Fibroblast of peridontal ligament (primary cell): ENCODE measurements at regions not wholly inside any gene's neighbourhood (a gene's known extent, or its start where the extent isn't known, plus 50 kb on each side); places are given as distances from the start of the nearest gene placed in this dataset.
"Not testable (repeated sequence)": the region's sequence is repeated elsewhere in the genome, so short reads cannot be mapped to it uniquely, and the experiment has no call there.

Experiments used
- DNase-seq: peaks from one replicate; pipeline ENCODE4 v3.0.0-alpha.2; 2010; ENCODE audit errors: extremely low read depth

DNA sequence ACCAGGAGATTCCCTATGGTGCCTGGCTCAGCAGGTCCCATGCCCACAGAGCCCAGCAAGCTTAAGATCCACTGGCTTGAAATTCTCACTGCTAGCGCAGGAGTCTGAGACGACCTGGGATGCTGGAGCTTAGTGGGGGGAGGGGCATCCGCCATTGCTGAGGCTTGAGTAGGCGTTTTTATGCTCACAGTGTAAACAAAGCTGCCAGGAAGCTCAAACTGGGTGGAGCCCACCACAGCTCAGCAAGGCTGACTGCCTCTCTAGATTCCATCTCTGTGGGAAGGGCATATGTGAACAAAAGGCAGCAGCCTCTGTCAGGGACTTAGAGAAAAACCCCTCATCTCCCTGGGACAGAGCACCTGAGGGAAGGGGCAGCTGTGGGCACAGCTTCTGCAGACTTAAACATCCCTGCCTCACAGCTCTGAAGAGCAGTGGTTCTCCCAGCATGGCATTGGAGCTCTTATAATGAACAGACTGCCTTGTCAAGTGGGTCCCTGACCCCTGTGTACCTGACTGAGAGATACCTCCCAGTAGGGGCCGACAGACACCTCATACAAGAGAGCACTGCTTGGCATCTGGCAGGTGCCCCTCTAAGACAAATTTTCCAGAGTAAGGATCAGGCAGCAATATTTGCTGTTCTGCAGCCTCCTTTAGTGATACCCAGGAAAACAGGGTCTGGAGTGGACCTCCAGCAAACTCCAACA is 231.5 kb upstream of the SETMAR start:
- DNase-seq: no peak

DNA sequence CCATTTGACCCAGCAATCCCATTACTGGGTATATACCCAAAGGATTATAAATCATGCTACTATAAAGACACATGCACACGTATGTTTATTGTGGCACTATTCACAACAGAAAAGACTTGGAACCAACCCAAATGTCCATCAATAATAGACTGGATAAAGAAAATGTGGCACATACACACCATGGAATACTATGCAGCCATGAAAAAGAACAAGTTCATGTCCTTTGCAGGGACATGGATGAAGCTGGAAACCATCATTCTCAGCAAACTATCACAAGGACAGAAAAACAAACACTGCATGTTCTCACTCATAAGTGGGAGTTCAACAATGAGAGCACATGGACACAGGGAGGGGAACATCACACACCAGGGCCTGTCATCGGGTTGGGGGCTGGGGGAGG is 225.9 kb upstream of the SETMAR start:
- not testable (repeated sequence) for DNase-seq

DNA sequence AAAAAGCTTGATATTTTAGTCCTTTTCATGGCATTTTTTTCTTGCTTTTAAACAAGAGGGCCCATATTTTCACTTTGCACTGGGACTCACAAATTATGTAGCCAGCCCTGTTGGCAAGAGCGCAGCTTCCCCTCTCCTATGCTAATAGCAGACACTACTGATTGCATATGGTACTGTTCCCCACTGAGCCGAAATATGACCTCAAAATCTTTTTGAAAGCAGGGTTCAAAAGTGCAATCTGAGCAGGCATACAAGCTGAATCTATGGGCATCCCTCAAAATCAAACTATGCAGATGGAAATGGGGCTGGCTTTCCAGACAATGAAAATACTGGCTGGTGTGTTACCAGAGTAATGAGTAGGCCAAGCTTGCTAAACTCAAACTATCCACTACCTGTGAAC is 225.2 kb upstream of the SETMAR start:
- DNase-seq: no peak

DNA sequence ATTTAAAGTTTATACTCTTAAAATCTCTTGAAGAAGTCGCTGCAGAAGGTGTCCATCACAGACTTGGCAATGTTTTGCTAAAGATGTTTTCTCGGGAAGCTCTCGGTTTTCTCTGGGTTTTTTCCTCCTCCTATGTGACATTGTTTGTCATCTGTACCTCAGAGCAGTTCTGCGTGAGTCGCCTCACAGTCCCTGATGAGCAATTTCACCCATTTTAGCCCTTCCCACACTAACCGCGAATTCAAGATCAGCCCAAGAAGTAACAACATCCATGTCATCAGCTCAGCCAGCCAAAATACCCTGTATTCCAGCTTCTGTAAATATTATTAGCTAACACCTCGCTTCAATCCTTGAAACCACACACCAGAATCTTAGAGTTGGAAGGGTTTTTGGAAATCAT is 224.3 kb upstream of the SETMAR start:
- DNase-seq: no peak

DNA sequence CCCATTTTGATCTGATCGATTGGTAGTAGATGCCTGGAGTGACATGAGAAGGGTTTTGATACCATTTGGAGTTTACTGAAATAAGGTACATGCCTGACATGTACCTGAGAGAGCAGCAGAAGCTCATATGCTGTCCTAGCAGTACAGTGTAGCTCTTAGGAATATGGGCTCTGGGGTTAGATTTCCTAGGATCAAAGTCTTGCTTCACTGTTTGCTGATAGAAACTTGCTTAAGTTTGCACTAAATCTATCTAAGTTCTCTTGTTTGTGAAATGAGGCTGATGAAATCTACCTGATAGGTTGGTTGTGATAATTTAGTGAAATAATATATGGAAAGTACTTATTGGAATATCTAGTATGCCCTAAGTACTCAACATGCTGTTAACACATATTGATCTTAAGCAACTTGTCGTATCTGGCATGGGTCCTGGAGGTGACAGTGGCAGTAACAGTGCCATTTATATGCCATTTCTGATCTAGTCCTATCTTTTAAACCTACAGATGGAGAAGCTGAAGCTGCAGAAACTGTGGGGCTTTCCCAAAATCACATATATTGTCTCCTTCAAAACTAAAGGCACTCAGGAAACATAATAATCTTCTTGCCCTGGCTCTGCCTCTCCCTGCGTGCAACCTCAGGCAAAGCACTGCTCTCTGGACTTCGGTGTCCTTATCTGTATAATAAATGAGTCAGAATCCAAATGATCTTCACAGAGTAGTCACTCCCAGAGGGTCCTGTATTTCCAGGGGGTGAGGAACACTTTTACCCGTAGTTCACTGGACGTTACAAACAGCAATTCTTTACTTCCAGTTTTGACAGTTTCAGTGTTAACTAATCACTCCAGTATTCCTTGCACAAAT is 223.6 kb upstream of the SETMAR start:
- DNase-seq: no peak

DNA sequence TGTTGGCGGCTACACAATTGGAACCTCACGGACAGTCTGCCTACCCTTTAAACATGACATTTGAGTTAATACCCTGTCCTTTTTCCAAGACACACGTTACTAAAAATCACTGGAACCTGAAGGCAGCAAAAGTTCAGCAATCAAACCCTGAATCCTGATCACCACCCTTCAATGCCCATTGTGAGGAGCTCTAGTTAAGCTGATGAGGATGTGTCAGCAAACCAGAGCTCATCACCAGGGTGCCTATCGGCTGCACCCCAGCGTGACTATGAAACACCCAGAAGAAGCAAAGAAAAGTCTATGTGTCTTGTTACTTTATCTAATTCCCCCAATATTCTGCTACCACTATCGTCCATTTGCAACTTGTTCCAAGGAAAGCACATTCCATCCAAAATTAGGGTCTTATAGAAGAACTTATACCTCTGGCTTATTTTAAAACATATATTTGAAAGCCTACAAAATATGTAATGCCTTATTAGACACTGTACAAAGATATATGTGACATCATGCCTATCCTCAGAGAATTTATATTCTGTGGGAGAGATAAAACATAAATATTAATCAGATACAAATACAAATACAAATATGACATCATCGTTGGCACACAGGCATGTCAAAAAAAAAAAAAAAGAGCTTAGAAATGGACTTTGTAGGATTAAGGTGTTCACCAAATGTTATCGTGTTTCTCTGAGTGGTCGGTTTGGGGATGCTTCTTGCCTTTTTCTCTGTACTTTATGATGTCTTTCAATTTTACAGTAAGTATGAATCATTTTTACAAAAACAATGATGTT is 219.7 kb upstream of the SETMAR start:
- DNase-seq: no peak

DNA sequence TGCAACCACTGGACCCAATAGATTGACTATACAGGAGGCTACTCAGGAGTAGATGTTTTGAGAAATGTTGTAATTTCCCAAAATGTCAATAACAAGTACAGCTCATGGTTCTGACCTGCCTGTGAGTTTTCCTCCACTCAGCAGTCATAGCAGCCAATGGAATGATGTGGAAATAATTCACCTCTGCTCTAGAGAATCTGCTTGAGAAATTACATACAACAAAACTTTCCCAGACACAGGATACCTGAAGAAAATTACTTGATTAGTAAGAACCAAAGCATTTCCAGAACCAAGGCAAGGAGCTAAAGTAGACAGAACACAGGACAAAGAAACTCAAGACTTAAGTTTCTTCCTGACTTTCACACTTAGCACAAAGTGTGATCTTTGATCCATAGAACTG is 218.9 kb upstream of the SETMAR start:
- no peak for DNase-seq

DNA sequence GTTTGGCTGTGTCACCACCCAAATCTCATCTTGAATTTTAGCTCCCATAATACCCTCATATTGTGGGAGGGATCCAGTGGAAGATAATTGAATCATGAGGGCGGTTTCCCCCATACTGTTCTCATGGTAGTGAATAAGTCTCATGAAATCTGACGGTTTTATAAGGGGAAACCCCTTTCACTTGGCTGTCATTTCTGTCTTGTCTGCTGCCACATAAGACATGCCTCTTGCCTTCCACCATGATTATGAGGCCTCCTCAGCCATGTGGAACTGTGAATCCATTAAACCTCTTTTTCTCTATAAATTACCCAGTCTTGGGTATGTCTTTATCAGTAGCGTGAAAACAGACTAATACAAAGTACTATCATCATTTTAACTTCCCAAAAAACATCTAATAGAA is 216.5 kb upstream of the SETMAR start:
- DNase-seq: not testable (repeated sequence)

DNA sequence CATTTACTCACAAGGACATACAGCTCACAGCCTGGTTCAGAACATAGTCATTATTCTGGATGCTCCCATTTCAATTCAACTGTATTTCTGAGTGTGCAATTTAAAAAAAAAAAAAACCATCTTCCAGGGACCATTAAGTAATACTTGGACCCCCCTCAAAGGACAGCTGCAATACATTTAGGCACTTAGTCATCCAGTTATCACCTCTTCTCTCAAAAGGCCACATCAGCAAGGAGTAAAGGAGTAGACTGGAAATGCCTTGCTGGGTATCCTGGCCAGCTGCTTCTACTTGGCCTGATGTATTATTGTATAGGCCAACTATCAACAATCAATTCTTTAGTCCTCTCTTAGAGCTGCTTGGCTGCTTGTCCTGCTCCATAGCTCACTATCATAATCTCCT is 211.4 kb upstream of the SETMAR start:
- DNase-seq: no peak

DNA sequence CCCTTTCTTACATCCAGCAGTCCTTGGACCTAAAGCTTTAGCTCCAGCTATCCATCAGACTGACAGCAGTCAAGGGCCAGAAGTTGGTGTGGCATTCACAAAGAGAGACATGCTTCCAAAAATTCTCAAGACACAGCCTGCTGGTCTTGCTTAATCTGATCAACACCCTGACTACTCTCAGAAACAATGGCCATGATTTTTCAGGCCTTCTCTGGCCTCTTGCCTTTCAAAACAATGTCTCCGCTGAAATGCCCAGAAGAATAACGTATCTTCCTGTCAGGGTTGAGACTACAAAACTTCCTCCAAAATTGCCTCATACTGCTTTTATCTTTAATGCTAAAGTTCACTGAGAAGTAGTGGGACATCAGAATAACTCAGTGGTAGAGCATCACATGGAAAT is 205.4 kb upstream of the SETMAR start:
- DNase-seq: no peak

DNA sequence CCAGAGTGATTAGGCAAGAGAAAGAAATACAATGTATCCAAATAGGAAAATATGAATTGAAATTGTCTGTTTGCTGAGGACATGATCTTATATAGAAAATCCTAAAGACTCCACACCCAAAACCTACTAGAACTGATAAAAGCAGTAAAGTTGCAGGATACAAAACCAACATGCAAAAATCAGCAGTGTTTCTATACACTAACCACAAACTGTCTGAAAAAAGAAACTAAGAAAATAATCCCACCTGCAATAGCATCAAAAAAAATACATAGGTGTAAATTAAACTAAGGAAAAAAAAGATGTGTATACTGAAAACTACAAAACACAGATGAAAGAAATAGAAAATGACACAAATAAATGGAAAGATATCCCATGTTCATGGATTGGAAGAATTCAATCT is 203.6 kb upstream of the SETMAR start:
- no peak for DNase-seq

DNA sequence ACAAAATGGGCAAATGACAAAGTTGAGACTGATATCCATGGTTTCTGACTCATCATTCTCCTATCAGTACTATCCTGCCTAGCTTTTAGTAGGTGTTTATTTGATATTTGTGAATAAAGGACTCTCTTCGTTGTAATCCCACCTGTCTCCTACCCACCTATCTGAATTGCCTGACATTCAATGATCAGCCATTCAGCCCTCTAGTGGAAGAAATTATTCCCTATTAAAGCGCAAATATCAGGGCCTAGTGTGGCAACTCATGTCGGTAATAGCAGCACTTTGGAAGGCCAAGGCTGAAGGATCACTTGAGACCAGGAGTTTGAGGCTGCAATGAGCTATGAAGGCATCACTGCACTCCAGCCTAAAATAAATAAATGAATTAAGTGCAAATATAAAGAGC is 195.7 kb upstream of the SETMAR start:
- DNase-seq: no peak

DNA sequence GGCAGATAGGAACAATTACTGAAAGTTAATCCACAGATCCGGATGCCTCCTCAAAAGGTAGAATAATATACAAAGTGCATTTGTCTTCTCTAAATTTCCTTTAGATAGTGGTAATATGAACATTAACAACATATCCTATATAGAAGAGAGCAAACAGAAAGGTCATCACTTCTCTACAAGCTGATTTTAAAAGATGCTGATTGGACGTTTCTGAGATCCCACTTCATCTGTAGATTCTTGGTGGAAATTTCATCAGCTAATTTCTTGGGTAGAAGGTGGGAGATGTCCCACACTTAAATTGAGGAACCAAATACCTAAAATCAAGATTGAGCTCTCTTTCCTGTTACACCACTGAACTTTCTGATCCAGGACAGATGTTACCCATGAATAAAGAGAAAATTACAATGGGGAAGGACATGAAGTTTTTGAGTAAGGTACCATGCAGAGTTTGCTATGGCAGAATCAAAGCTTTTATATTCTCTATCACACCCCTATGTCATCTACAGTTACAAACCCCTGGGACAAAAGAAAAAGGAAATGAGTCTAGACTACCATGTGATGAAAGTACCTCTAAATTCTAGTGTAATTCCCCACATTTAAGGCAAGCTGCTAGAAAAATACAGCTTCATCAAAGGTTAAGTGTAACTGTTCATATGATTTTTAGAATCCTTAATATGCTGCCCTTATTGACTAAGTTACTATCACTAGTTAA is 189.2 kb upstream of the SETMAR start:
- DNase-seq: no peak

DNA sequence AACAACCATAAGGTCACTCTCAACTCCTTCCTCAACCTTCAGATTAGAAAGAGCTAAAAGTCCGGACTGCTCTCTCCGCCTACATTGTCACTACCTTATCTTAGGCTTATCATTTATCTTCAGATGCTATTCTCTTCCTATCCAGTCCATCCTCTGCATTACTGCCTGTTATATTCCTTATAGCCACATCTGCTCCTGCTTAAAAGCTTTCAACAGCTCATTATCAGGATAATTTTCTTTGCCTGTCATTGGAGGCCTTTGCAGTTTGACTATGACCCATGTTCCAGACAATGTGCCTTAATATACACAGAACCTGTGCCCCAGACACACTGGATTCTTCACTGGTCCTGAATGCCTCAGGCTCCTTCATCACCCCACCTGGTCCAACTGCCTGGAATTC is 184.1 kb upstream of the SETMAR start:
- no peak for DNase-seq

DNA sequence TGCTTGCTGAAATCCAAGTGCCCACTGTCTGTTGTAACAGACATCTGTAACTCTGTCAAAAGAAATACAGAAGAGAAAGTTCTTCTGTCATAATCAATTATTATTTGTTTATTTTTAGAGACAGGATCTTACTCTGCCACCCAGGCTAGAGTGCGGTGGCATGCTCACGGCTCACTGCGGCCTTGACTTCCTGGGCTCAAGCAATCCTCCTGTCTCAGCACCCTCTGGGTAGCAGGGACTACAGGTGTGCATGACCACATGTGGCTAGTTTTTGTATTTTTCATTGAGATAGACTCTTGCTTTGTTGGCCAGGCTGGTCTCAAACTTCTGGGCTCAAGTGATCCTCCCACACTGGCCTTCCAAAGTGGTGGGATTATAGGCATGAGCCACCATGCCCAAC is 177.6 kb upstream of the SETMAR start:
- DNase-seq: no peak

DNA sequence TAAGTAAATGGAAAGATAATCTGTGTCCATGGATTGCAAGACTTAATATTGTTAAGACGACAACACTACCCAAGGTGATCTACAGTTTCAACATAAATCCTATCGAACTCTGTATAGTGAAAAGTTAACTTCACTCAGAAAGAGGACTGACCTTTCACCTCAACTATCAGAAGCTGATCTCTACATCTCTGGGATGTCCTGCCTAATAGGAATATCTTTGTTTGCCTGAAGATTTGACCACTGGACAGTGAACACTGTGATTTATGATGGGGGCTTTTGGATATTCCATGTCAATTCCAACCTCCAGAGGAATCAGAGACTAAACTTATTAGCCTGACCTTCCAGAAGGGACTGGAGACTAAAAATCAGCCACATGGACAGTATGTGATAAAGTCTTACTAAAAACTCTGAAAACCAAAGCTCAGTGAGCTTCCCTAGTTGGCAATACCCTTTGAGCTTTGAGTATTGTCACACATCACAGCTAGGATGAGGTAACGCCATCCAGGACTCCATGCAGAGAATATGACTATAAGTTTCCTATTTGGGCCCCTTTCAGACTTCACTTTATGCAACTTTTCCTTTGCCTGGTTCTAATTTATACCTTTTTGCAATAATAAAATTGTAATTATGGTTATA is 164.9 kb upstream of the SETMAR start:
- no peak for DNase-seq

DNA sequence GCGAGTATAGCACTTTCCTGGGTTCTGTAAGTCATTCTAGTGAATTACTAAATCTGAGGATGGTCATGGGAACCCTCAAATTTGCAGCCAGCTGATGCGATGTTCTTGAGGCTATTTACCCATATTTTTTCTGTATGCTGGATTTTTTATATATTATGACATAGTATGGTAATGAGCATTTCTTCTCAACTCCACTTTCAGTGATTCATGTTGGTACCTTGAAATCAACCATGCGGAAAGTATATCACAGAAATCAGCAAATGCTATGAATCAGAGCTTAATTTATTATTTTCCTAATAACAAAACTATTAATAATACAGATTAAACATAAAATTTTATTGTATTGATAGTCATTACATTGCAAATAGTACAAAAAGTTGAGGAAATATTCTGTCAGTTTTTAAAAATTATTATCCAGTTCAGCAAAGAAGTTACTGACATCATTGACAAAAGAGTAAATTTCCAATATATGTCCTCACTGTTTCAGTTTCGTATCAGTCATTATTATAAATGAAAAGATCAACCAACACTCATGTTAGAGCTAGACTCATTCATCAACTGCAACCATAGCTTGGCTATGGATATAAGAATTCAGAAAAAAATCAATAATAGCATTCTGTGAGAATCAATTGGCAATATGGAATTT is 164.3 kb upstream of the SETMAR start:
- no peak for DNase-seq

DNA sequence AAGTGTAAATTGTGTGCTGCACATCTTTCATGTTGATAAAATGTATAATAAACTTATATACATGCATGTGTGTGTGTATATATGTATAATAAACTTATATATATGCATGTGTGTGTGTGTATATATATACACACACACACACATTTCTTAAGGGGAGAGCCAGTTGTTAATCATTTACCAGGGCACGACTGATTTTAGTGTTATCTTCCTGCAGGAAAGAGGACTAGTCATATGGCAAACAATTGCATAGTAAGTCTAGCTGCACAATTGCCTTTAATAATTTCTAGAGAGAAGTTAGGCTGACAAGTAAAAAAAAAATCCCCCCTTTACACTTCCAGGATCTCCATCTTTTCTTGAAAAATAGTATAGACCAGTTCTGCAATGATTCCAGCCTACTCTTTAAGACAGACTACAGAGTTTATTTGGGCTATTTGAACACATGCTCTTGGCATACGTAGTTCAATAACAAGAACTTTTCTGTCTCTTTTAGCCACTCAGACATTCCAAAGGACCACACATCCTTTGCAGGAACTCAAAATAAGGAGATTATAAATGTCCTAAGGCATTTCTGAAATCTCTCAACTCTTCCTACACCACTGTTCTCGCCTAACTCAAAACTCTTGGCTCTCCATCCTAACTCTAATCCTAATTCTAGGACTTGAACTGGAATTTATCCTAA is 163.6 kb upstream of the SETMAR start:
- DNase-seq: no peak

DNA sequence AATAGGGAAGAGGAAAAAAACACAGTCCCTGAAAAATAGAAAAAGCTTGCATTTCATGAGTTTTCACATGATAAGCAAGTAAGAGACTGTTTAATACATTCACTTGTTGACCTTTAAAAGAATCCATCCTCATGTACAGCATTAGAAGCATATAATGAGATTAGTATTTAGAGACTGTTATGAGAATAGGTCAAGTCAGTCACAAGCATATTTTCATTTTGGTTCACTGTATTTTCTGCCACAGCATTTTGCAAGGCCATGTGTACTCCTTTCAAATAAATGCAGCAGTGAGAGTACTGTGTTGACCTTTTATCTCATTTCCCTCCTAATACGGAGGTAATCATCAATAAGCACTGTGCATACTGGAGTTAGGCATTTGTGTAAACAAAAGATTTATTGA is 162.2 kb upstream of the SETMAR start:
- no peak for DNase-seq

DNA sequence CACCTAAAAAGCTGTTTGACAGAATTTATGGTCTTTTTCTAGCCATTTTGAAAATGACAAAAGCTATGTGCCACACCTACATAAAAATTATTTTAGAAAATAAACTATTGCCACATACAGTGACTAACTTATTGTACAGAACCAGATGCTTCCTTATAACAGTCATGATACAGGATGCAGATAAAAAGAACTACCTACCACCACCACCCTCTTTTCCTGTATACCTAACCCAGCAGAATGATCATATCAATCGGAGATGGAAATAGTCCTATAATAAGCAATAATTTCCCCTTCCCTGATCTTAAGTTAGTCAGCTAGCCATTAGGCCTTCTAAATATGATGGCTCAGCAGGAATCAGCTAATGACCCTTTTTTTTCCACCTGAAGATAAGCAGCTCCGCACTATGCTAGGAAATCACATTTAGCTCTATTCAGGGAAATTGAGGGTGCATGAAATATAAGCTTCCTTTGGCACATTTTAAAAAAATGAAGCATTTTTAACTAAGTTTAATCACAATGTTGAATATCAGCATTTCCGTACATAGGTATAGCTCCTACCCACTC is 155.5 kb upstream of the SETMAR start:
- DNase-seq: no peak
